Spleen (tissue), 11 donors: ENCODE measurements at regions not wholly inside any gene's neighbourhood (a gene's known extent, or its start where the extent isn't known, plus 50 kb on each side); places are given as distances from the start of the nearest gene placed in this dataset.

ENCODE experiments used
- DNase-seq: peaks from one replicate; pipeline ENCODE4 v3.0.0-alpha.2; 2020
- H3K27ac ChIP-seq, 8 donors: fragments of 200-600 bp; sonication (generic) in 7 of 8; 1 replicate in 4 of 8; 2 replicates in 4 of 8; pipeline versions ENCODE4 v1.5.0 to v1.8.0; 2016 to 2021; ENCODE audit warnings: inconsistent platforms in 4 of 8, mild to moderate bottlenecking in 4 of 8, moderate library complexity in 1 of 8
- H3K27me3 ChIP-seq, 7 donors: fragments of 200-600 bp; sonication (generic) in 6 of 7; replicated peaks in 1 of 7; 1 replicate in 4 of 7; 2 replicates in 3 of 7; pipeline versions ENCODE4 v1.5.0 to v1.8.0; 2016 to 2021; ENCODE audit warnings: inconsistent platforms in 3 of 7, mild to moderate bottlenecking in 1 of 7
- H3K36me3 ChIP-seq, 6 donors: fragments of 200-600 bp; sonication (generic) in 5 of 6; 1 replicate in 4 of 6; 2 replicates in 2 of 6; pipeline versions ENCODE4 v1.5.0 to v1.8.0; 2016 to 2021; ENCODE audit warnings: inconsistent platforms in 2 of 6
- H3K4me1 ChIP-seq, 6 donors: fragments of 200-600 bp; sonication (generic) in 5 of 6; 1 replicate in 3 of 6; 2 replicates in 3 of 6; pipeline versions ENCODE4 v1.5.0 to v1.8.0; 2016 to 2021; ENCODE audit warnings: inconsistent platforms in 3 of 6
- H3K4me3 ChIP-seq, 8 donors: fragments of 200-600 bp; sonication (generic) in 7 of 8; 1 replicate in 4 of 8; 2 replicates in 4 of 8; pipeline versions ENCODE4 v1.5.0 to v1.8.0; 2016 to 2021; ENCODE audit warnings: inconsistent platforms in 4 of 8, mild to moderate bottlenecking in 4 of 8, moderate library complexity in 2 of 8
- H3K9me3 ChIP-seq, 8 donors: fragments of 200-600 bp; sonication (generic) in 7 of 8; 1 replicate in 4 of 8; 2 replicates in 4 of 8; pipeline versions ENCODE4 v1.5.0 to v1.8.0; 2016 to 2021; ENCODE audit warnings: inconsistent platforms in 4 of 8
- CTCF ChIP-seq, 11 experiments: fragments of 200-600 bp in 7 of 11; fragments of 450-650 bp in 4 of 11; sonication (generic) in 4 of 11; IDR thresholded peaks in 8 of 11; conservative IDR thresholded peaks in 3 of 11; 1 replicate in 7 of 11; 2 replicates in 4 of 11; pipeline versions ENCODE4 v1.4.0 to v1.8.0; 2016 to 2021; ENCODE audit warnings: antibody characterized with exemption in 11 of 11, inconsistent platforms in 4 of 11, mild to moderate bottlenecking in 1 of 11
- POLR2A ChIP-seq, 3 donors: fragments of 450-650 bp; IDR thresholded peaks; one replicate each; pipeline ENCODE4 v1.5.1; 2017; ENCODE audit warnings: antibody characterized with exemption in 3 of 3, mild to moderate bottlenecking in 1 of 3
- POLR2AphosphoS5 ChIP-seq, 3 donors: sonication (generic); formaldehyde crosslinking; IDR thresholded peaks; one replicate each; pipeline ENCODE4 v1.5.1; 2017; ENCODE audit warnings: antibody characterized with exemption in 3 of 3
- WGBS, 5 donors: extraction: QIAGEN DNeasy Blood & Tissue Kit in 3 of 5; methylation state at CpG; one replicate each; pipeline versions ENCODE4 v1.1.5 to v1.1.7; 2013 to 2018; 5-methylcytosine and 5-hydroxymethylcytosine counted together
- intact Hi-C: fragments of 100-400 bp; cut with DNase I; formaldehyde crosslinking; loops from one replicate; pipeline ENCODE4 v1.15.0; 2023; ENCODE audit warnings: low total_unique reads
- donor health status: healthy with polysubstance abuse.
- donor health status: DM: no; HTN: no; CAD: no; lungs with moderate emphysema.
- donor health status: DM: no; HTN: no; CAD: no.
- donor health status: Bipolar disorder and iron deficiency.
- donor health status: healthy.
- donor health status: DM: no; HTN: no; CAD: no.
- donor health status: DM: yes; HTN: yes; CAD: no.

GRCh38 chr6:21323577-21323976 lies 270.0 kb upstream of the SOX4 start:
- 80 to 85% (median 83%) methylated on average over 14 of the region's 14 CpGs for WGBS, 5 donors
- Histone ChIP-seq H3K36me3 (no peaks in the 10 kb centered on the region), H3K4me3 (peak overlapping the region in 2 of 8 donors; percentile 17 to 45), H3K9me3 (peaks cover 0 to 18% (median 2%) of the 10 kb centered on the region in 8 donors), H3K27me3 (no peaks in the 10 kb centered on the region), H3K27ac (no peak overlapping the region), H3K4me1 (no peaks in the 10 kb centered on the region)
- DNase-seq = no peak
- no peak for TF ChIP-seq POLR2A (IDR thresholded peaks at IDR 0.05)
- TF ChIP-seq POLR2AphosphoS5 (IDR thresholded peaks at IDR 0.05) = no peak
- TF ChIP-seq CTCF (IDR thresholded peaks at IDR 0.05 in 8 of 11, conservative IDR thresholded peaks at IDR 0.05 in 3 of 11) = no peak
- intact Hi-C loops = no loop called here

GRCh38 chr6:21325201-21325856 lies 268.2 kb upstream of the SOX4 start:
- DNase-seq = no peak
- Histone ChIP-seq H3K27ac (no peak overlapping the region), H3K27me3 (no peaks in the 10 kb centered on the region), H3K36me3 (no peaks in the 10 kb centered on the region), H3K9me3 (peaks cover 0 to 3% (median 0%) of the 10 kb centered on the region in 8 donors), H3K4me1 (no peaks in the 10 kb centered on the region), H3K4me3 (no peak overlapping the region)
- intact Hi-C loops = no loop called here
- WGBS, 5 donors = 74 to 90% (median 78%) methylated on average over 6 of the region's 6 CpGs
- TF ChIP-seq POLR2A (IDR thresholded peaks at IDR 0.05) = no peak
- TF ChIP-seq CTCF (IDR thresholded peaks at IDR 0.05 in 8 of 11, conservative IDR thresholded peaks at IDR 0.05 in 3 of 11) = no peak
- TF ChIP-seq POLR2AphosphoS5 (IDR thresholded peaks at IDR 0.05) = no peak

DNA sequence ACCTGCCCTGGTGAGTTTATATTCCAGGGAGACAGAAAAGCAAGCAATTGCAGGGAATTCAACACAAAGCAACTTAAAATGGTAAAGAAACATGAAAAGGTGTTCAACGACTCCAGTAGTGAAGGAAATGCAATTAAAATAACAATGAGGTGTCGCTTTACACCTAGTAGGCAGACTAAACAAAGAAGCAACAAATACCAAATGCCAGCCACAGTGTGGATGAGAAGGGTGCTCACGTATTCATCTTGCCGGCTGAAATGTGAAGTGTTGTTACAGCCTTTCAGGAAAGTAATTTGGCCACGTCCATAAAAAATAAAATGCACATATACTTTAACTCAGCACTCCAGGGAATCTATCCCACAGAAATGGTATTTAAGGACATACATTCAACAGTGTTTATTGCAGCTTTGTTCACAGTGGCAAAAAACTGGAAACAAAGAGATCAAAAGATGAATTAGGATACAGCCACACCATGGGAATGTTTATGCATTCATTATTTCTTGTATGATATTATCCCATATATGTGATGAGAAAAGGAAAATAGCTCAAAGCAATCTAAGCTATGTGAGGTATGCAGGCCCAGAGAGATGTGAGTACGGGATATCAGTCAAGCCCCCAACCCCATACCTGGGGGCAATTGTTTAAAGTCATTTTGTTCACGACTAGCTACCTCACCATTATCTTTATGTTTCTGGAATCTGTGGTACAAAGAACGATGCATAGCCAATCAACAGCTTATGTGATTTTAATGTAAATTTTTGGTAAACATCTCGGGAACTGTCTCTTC lies 266.0 kb upstream of the SOX4 start:
- WGBS, 5 donors = 70 to 81% (median 77%) methylated on average over 9 of the region's 9 CpGs

More for the DNA sequence above, 266.0 kb upstream of the SOX4 start:
- no peak overlapping the region for H3K4me3 ChIP-seq
- no peak for DNase-seq
- intact Hi-C loops = no loop called here
- no peak for TF ChIP-seq POLR2A (IDR thresholded peaks at IDR 0.05)
- TF ChIP-seq CTCF (IDR thresholded peaks at IDR 0.05 in 8 of 11, conservative IDR thresholded peaks at IDR 0.05 in 3 of 11) = no peak
- no peak for TF ChIP-seq POLR2AphosphoS5 (IDR thresholded peaks at IDR 0.05)
- no peaks in the 10 kb centered on the region for H3K27me3 ChIP-seq
- H3K36me3 ChIP-seq = no peaks in the 10 kb centered on the region
- no peak overlapping the region for H3K27ac ChIP-seq
- no peaks in the 10 kb centered on the region for H3K9me3 ChIP-seq
- H3K4me1 ChIP-seq = no peaks in the 10 kb centered on the region
